Panc1 (cell line): ENCODE measurements at regions not wholly inside any gene's neighbourhood (a gene's known extent, or its start where the extent isn't known, plus 50 kb on each side); places are given as distances from the start of the nearest gene placed in this dataset.

Experiments used
- ATAC-seq: fragments of 200-7000 bp; cut with Tn5 transposase; 2 replicates; pipeline ENCODE4 v1.9.1; 2020; ENCODE audit warnings: mild to moderate bottlenecking, moderate library complexity
- BruUV-seq: library from RNA; stranded (reverse); fragments of 400-500 nt; replicated peaks from 2 replicates; lab custom pipeline; 2021; lab: Mats Ljungman, UMichigan
- CTCF ChIA-PET: fragments of 300-600 bp; sonication (Branson Sonifier 250); formaldehyde crosslinking; loops from one replicate; lab custom pipeline; 2022; ENCODE audit warnings: antibody characterized with exemption; lab: Charles Lee
- POLR2A ChIA-PET: fragments of 300-600 bp; sonication (Branson Sonifier 250); formaldehyde crosslinking; loops from one replicate; lab custom pipeline; 2022; ENCODE audit warnings: antibody characterized with exemption; lab: Charles Lee
- DNase-seq: peaks from one replicate; pipeline ENCODE4 v3.0.0-alpha.2; 2010; ENCODE audit warnings: low read depth, low spot score
- H3K27ac ChIP-seq: 2 replicates; pipeline ENCODE4 v1.5.1; 2011; ENCODE audit warnings: mild to moderate bottlenecking, low read length, inconsistent platforms
- H3K27me3 ChIP-seq: fragments of 200-500 bp; sonication (Bioruptor generic); 2 replicates; pipeline ENCODE4 v1.6.0; 2014; ENCODE audit warnings: low read length, inconsistent platforms; ENCODE audit not compliant: control insufficient read depth, insufficient read depth
- H3K36me3 ChIP-seq: fragments of 200-500 bp; sonication (Bioruptor generic); 2 replicates; pipeline ENCODE4 v1.5.1; 2014; ENCODE audit warnings: inconsistent platforms, mild to moderate bottlenecking, low read length, moderate library complexity; ENCODE audit not compliant: control insufficient read depth, insufficient read depth
- H3K4me1 ChIP-seq: 2 replicates; pipeline ENCODE4 v1.5.1; 2011; ENCODE audit warnings: inconsistent platforms, mild to moderate bottlenecking, low read length, moderate library complexity; ENCODE audit not compliant: control insufficient read depth, insufficient read depth
- H3K4me3 ChIP-seq, 2 experiments: 2 replicates each; pipeline ENCODE4 v1.5.1; 2011 to 2012; ENCODE audit warnings: low read depth in 2 of 2, low read length in 2 of 2, mild to moderate bottlenecking in 2 of 2, inconsistent platforms in 1 of 2, moderate library complexity in 1 of 2
- H3K9me3 ChIP-seq: fragments of 200-500 bp; sonication (Bioruptor generic); 2 replicates; pipeline ENCODE4 v1.5.1; 2014; ENCODE audit warnings: low read depth, mild to moderate bottlenecking, inconsistent platforms, low read length, moderate library complexity; ENCODE audit not compliant: control insufficient read depth, insufficient read depth
- POLR2AphosphoS5 ChIP-seq: IDR thresholded peaks from 2 replicates; pipeline ENCODE4 v1.6.1; 2012; ENCODE audit warnings: mild to moderate bottlenecking, low read depth, low read length, moderate library complexity
- SIN3A ChIP-seq: IDR thresholded peaks from 2 replicates; pipeline ENCODE4 v1.6.1; 2012; ENCODE audit warnings: low read depth, mild to moderate bottlenecking, low read length, moderate library complexity, borderline replicate concordance; ENCODE audit not compliant: insufficient read depth
- TCF7L2 ChIP-seq: IDR thresholded peaks from 2 replicates; pipeline ENCODE4 v1.6.1; 2011; ENCODE audit warnings: mild to moderate bottlenecking, low read depth, low read length, inconsistent platforms
- in situ Hi-C: cut with HindIII; loops from 2 replicates; pipeline ENCODE4 v1.10.0; 2016; ENCODE audit warnings: low sequenced_read_pairs, low pct_unique_long_range_greater_than_20kb
- intact Hi-C: fragments of 100-400 bp; cut with micrococcal nuclease; formaldehyde crosslinking; loops from one replicate; pipeline ENCODE4 v1.10.0; 2022; ENCODE audit not compliant: unreplicated experiment
- TF ChIP-seq, protein P1 (sequence below): fragments of 450-650 bp; IDR thresholded peaks from 2 replicates; pipeline ENCODE4 v1.5.1; 2017; ENCODE audit warnings: mild to moderate bottlenecking
- TF ChIP-seq, protein P2 (sequence below), 2 experiments: IDR thresholded peaks; 2 replicates each; pipeline ENCODE4 v1.6.1; 2011 to 2012; ENCODE audit warnings: low read depth in 2 of 2, control low read depth in 1 of 2, low read length in 1 of 2, mild to moderate bottlenecking in 1 of 2, moderate library complexity in 1 of 2; ENCODE audit not compliant: insufficient read depth in 1 of 2

DNA sequence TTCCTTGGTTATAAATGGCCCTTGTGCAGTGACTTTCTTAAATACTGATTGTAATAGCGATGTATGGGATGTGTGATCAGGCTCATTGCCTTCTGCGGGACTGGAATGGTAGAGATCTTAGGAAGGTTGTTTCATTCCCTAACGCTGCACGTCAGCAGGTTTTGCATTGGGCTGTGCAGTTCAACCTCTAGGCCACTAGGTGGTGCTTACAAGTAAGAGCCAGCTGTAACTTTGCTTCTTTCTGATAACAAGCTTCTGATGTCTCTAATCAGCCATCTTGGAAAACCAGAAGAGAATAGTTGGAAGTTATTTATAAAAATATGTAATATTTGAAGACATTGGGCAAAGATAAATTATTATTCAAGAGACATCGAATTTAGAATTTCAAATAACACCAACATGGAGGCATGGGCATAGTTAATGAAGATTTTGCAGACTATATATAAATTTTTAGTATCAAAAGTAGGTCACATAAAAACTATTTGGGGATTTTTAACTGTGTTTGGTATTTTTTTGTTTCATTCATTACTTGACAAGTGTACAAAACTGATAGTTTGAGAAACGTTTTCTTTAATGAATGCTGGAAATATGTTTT is 339.7 kb upstream of the PCDH7 start:
- Histone ChIP-seq H3K4me1 (no peaks in the 10 kb centered on the region), H3K27me3 (no peaks in the 10 kb centered on the region), H3K9me3 (no peaks in the 10 kb centered on the region; the same call in 1 of the 2 replicates), H3K27ac (no peak overlapping the region), H3K4me3 (no peak overlapping the region), H3K36me3 (no peaks in the 10 kb centered on the region)
- ATAC-seq (no peak), DNase-seq (peak; percentile 65)
- intact Hi-C loops (no loop called here), in situ Hi-C loops (no loop called here)
- ChIA-PET POLR2A (no interaction called here), CTCF (no interaction called here)
- TF ChIP-seq, protein P1, sequence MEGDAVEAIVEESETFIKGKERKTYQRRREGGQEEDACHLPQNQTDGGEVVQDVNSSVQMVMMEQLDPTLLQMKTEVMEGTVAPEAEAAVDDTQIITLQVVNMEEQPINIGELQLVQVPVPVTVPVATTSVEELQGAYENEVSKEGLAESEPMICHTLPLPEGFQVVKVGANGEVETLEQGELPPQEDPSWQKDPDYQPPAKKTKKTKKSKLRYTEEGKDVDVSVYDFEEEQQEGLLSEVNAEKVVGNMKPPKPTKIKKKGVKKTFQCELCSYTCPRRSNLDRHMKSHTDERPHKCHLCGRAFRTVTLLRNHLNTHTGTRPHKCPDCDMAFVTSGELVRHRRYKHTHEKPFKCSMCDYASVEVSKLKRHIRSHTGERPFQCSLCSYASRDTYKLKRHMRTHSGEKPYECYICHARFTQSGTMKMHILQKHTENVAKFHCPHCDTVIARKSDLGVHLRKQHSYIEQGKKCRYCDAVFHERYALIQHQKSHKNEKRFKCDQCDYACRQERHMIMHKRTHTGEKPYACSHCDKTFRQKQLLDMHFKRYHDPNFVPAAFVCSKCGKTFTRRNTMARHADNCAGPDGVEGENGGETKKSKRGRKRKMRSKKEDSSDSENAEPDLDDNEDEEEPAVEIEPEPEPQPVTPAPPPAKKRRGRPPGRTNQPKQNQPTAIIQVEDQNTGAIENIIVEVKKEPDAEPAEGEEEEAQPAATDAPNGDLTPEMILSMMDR = peak; percentile 76
- no peak for TF ChIP-seq SIN3A
- no TSS peak for BruUV-seq

DNA sequence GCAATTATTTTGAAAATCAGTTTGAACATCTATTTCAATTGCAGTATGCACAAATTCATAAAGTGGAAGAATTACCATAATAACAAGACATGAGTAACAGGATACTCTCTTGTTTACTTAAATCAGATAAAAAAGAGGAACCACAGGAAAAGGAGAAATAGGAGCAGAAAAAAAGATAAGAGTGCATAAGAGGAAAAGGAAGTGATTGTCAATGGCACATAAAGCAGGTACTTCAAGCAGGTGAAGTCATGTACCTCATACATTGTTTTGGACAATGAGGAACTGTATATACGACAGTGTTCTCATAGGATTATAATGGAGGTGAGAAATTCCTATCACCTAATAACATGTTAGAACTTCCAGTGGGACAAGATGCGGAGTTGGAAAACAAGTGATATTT is 334.5 kb upstream of the PCDH7 start:
- Histone ChIP-seq H3K4me3 (no peak overlapping the region), H3K27me3 (no peaks in the 10 kb centered on the region), H3K36me3 (no peaks in the 10 kb centered on the region), H3K27ac (no peak overlapping the region), H3K9me3 (no peaks in the 10 kb centered on the region; the same call in 1 of the 2 replicates), H3K4me1 (no peaks in the 10 kb centered on the region)
- ATAC-seq (no peak), DNase-seq (no peak)
- intact Hi-C loops (no loop called here), in situ Hi-C loops (no loop called here)
- BruUV-seq = no TSS peak
- ChIA-PET POLR2A (no interaction called here), CTCF (no interaction called here)
- TF ChIP-seq, protein P1 = no peak
- TF ChIP-seq SIN3A (no peak), POLR2AphosphoS5 (no peak), TCF7L2 (no peak)
- TF ChIP-seq, protein P2, sequence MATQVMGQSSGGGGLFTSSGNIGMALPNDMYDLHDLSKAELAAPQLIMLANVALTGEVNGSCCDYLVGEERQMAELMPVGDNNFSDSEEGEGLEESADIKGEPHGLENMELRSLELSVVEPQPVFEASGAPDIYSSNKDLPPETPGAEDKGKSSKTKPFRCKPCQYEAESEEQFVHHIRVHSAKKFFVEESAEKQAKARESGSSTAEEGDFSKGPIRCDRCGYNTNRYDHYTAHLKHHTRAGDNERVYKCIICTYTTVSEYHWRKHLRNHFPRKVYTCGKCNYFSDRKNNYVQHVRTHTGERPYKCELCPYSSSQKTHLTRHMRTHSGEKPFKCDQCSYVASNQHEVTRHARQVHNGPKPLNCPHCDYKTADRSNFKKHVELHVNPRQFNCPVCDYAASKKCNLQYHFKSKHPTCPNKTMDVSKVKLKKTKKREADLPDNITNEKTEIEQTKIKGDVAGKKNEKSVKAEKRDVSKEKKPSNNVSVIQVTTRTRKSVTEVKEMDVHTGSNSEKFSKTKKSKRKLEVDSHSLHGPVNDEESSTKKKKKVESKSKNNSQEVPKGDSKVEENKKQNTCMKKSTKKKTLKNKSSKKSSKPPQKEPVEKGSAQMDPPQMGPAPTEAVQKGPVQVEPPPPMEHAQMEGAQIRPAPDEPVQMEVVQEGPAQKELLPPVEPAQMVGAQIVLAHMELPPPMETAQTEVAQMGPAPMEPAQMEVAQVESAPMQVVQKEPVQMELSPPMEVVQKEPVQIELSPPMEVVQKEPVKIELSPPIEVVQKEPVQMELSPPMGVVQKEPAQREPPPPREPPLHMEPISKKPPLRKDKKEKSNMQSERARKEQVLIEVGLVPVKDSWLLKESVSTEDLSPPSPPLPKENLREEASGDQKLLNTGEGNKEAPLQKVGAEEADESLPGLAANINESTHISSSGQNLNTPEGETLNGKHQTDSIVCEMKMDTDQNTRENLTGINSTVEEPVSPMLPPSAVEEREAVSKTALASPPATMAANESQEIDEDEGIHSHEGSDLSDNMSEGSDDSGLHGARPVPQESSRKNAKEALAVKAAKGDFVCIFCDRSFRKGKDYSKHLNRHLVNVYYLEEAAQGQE (IDR thresholded peaks at IDR 0.05; ENCODE audit: insufficient read depth in 1 of 2, low read depth in 2 of 2, low read length in 1 of 2) = no peak
